Endothelial cell of umbilical vein (primary cell): ENCODE measurements at regions not wholly inside any gene's neighbourhood (a gene's known extent, or its start where the extent isn't known, plus 50 kb on each side); places are given as distances from the start of the nearest gene placed in this dataset.

Experiments used
- BruUV-seq: library from RNA; stranded (reverse); fragments of 400-500 nt; replicated peaks from 2 replicates; lab custom pipeline; 2021; lab: Mats Ljungman, UMichigan
- CTCF ChIA-PET: fragments of 300-600, 350-600 bp; sonication (Branson Sonifier 250); formaldehyde crosslinking; loops from one replicate; lab custom pipeline; 2021; ENCODE audit warnings: antibody characterized with exemption, inconsistent platforms; lab: Charles Lee
- POLR2A ChIA-PET: fragments of 300-600, 350-600 bp; sonication (Branson Sonifier 250); formaldehyde crosslinking; loops from one replicate; lab custom pipeline; 2021; ENCODE audit warnings: antibody characterized with exemption, inconsistent platforms; lab: Charles Lee
- DNase-seq: peaks from one replicate; pipeline ENCODE4 v3.0.0-alpha.2; 2011; ENCODE audit warnings: low read depth, low spot score
- FAIRE-seq: peaks from 2 replicates; lab custom pipeline; 2011; peaks lifted over from hg19 to GRCh38; lab: Jason Lieb, UNC
- H2AFZ ChIP-seq: 2 replicates; pipeline ENCODE4 v1.6.0; 2012; ENCODE audit warnings: low read depth, low read length, control low read depth, inconsistent platforms
- H3K27ac ChIP-seq: 2 replicates; pipeline ENCODE4 v1.5.1; 2011; ENCODE audit warnings: low read depth, mild to moderate bottlenecking, control low read depth, low read length, moderate library complexity; ENCODE audit not compliant: insufficient read depth
- H3K27me3 ChIP-seq, 2 experiments: 2 replicates each; pipeline versions ENCODE4 v1.6.0 to v1.6.1; 2011; ENCODE audit warnings: low read length in 2 of 2, mixed read lengths in 1 of 2; ENCODE audit not compliant: control insufficient read depth in 2 of 2, insufficient read depth in 2 of 2
- H3K36me3 ChIP-seq, 2 experiments: 2 replicates in 1 of 2; 3 replicates in 1 of 2; pipeline ENCODE4 v1.5.1; 2011; ENCODE audit warnings: low read length in 2 of 2, mild to moderate bottlenecking in 1 of 2, moderate library complexity in 1 of 2; ENCODE audit not compliant: control insufficient read depth in 2 of 2, insufficient read depth in 2 of 2; ENCODE audit errors: extremely low read depth in 1 of 2
- H3K4me1 ChIP-seq: 3 replicates; pipeline ENCODE4 v1.5.1; 2011; ENCODE audit warnings: mild to moderate bottlenecking, low read length; ENCODE audit not compliant: control insufficient read depth, insufficient read depth; ENCODE audit errors: extremely low read depth
- H3K4me2 ChIP-seq: 2 replicates; pipeline ENCODE4 v1.6.1; 2011; ENCODE audit warnings: low read length, control low read depth, mixed read lengths; ENCODE audit not compliant: insufficient read depth
- H3K4me3 ChIP-seq, 3 experiments: fragments of 200-600 bp in 1 of 3; sonication (generic), shearing (Covaris generic) in 1 of 3; replicated peaks in 1 of 3; 2 replicates each; pipeline ENCODE4 v1.5.1; 2011 to 2016; ENCODE audit warnings: control low read depth in 3 of 3, low read length in 3 of 3, mild to moderate bottlenecking in 2 of 3, inconsistent platforms in 1 of 3, low read depth in 1 of 3, moderate library complexity in 1 of 3; ENCODE audit not compliant: insufficient read depth in 1 of 3
- H3K79me2 ChIP-seq: 2 replicates; pipeline ENCODE4 v1.6.0; 2012; ENCODE audit warnings: low read length, inconsistent platforms; ENCODE audit not compliant: control insufficient read depth, insufficient read depth
- H3K9ac ChIP-seq: replicated peaks from 2 replicates; pipeline ENCODE3; 2011; ENCODE audit warnings: low read length, control low read depth; ENCODE audit not compliant: insufficient read depth; ENCODE audit errors: extremely low read depth
- H3K9me1 ChIP-seq: replicated peaks from 3 replicates; pipeline ENCODE4 v1.6.0; 2011; ENCODE audit warnings: mild to moderate bottlenecking, low read length; ENCODE audit not compliant: control insufficient read depth, insufficient read depth; ENCODE audit errors: extremely low read depth
- H3K9me3 ChIP-seq: replicated peaks from 2 replicates; pipeline ENCODE4 v1.5.1; 2012; ENCODE audit warnings: low read length, inconsistent platforms; ENCODE audit not compliant: control insufficient read depth, insufficient read depth
- H4K20me1 ChIP-seq: replicated peaks from 2 replicates; pipeline ENCODE3; 2011; ENCODE audit warnings: mild to moderate bottlenecking, low read length; ENCODE audit not compliant: control insufficient read depth, insufficient read depth; ENCODE audit errors: extremely low read depth
- EZH2 ChIP-seq: IDR thresholded peaks from 2 replicates; pipeline ENCODE4 v1.6.1; 2012; ENCODE audit warnings: borderline replicate concordance, low read depth, mild to moderate bottlenecking, moderate library complexity, low read length, inconsistent platforms; ENCODE audit not compliant: severe bottlenecking
- FOS ChIP-seq: IDR thresholded peaks from 2 replicates; pipeline ENCODE4 v1.6.1; 2011; ENCODE audit warnings: mild to moderate bottlenecking, low read length, moderate library complexity, borderline replicate concordance; ENCODE audit not compliant: insufficient read depth
- GATA2 ChIP-seq: IDR thresholded peaks from 2 replicates; pipeline ENCODE4 v1.7.0; 2011; ENCODE audit warnings: low read depth, mild to moderate bottlenecking, moderate library complexity, mixed read lengths, low read length; ENCODE audit not compliant: insufficient read length, insufficient read depth
- JUN ChIP-seq: IDR thresholded peaks from 2 replicates; pipeline ENCODE4 v1.6.1; 2011; ENCODE audit warnings: borderline replicate concordance, low read depth; ENCODE audit not compliant: insufficient read length, insufficient read depth
- MYC ChIP-seq: IDR thresholded peaks from one replicate; pipeline ENCODE4 v1.6.1; 2011; ENCODE audit warnings: mild to moderate bottlenecking, low read depth, low read length
- POLR2A ChIP-seq: IDR thresholded peaks from 2 replicates; pipeline ENCODE4 v1.6.1; 2012; ENCODE audit warnings: low read depth, mild to moderate bottlenecking, control low read depth, low read length
- POLR2AphosphoS5 ChIP-seq: IDR thresholded peaks from 2 replicates; pipeline ENCODE4 v1.6.1; 2012; ENCODE audit warnings: low read depth, mild to moderate bottlenecking, control low read depth, low read length, moderate library complexity; ENCODE audit not compliant: insufficient read depth
- dilution Hi-C: fragments of 300-500 bp; cut with MboI; formaldehyde crosslinking; loops from one replicate; pipeline ENCODE4 v1.15.0; 2019; ENCODE audit warnings: low sequenced_read_pairs; ENCODE audit not compliant: extremely low pct_ligation_motif_present
- intact Hi-C: fragments of 100-400 bp; cut with micrococcal nuclease; formaldehyde crosslinking; loops from one replicate; pipeline ENCODE4 v1.10.0; 2022
- TF ChIP-seq, protein P1 (sequence below), 2 donors: IDR thresholded peaks; 1 replicate in 1 of 2; 2 replicates in 1 of 2; pipeline ENCODE4 v1.5.1; 2011; ENCODE audit warnings: low read length in 2 of 2, mild to moderate bottlenecking in 2 of 2, moderate library complexity in 2 of 2, control low read depth in 1 of 2, inconsistent platforms in 1 of 2, low read depth in 1 of 2; ENCODE audit not compliant: insufficient read depth in 1 of 2; ENCODE audit errors: extremely low read depth in 1 of 2
- TF ChIP-seq, protein P2 (sequence below): IDR thresholded peaks from 2 replicates; pipeline ENCODE4 v1.6.1; 2011; ENCODE audit not compliant: insufficient read depth, insufficient read length

- Histone ChIP-seq H3K79me2 (no peaks in the 10 kb centered on the region), H3K9me3 (no peaks in the 10 kb centered on the region), H3K36me3 (no peaks in the 10 kb centered on the region), H3K27me3 (no peaks in the 10 kb centered on the region), H3K9me1 (no peaks in the 10 kb centered on the region), H3K27ac (no peak overlapping the region), H3K9ac (no peak overlapping the region), H3K4me2 (no peak overlapping the region), H3K4me1 (no peaks in the 10 kb centered on the region), H2AFZ (no peak overlapping the region), H4K20me1 (no peaks in the 10 kb centered on the region), H3K4me3 (no peak overlapping the region)
- TF ChIP-seq, protein P1, sequence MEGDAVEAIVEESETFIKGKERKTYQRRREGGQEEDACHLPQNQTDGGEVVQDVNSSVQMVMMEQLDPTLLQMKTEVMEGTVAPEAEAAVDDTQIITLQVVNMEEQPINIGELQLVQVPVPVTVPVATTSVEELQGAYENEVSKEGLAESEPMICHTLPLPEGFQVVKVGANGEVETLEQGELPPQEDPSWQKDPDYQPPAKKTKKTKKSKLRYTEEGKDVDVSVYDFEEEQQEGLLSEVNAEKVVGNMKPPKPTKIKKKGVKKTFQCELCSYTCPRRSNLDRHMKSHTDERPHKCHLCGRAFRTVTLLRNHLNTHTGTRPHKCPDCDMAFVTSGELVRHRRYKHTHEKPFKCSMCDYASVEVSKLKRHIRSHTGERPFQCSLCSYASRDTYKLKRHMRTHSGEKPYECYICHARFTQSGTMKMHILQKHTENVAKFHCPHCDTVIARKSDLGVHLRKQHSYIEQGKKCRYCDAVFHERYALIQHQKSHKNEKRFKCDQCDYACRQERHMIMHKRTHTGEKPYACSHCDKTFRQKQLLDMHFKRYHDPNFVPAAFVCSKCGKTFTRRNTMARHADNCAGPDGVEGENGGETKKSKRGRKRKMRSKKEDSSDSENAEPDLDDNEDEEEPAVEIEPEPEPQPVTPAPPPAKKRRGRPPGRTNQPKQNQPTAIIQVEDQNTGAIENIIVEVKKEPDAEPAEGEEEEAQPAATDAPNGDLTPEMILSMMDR (IDR thresholded peaks at IDR 0.05; ENCODE audit: extremely low read depth in 1 of 2, insufficient read depth in 1 of 2, low read depth in 1 of 2, low read length in 2 of 2) = no peak
- TF ChIP-seq, protein P2, sequence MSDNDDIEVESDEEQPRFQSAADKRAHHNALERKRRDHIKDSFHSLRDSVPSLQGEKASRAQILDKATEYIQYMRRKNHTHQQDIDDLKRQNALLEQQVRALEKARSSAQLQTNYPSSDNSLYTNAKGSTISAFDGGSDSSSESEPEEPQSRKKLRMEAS = no peak
- TF ChIP-seq GATA2 (no peak), POLR2AphosphoS5 (no peak), EZH2 (no peak), JUN (no peak), MYC (no peak), FOS (no peak), POLR2A (no peak)
- POLR2A ChIA-PET = no interaction called here
- dilution Hi-C loops (no loop called here), intact Hi-C loops (no loop called here)
- no peak for DNase-seq
- FAIRE-seq = no peak
- BruUV-seq = no TSS peak
- CTCF ChIA-PET = no interaction called here
Observed at GRCh38 chr5:98637116-98637515, 136.3 kb upstream of the RGMB start.
